Glutamatergic neuron (in vitro differentiated cells): ENCODE measurements at regions not wholly inside any gene's neighbourhood (a gene's known extent, or its start where the extent isn't known, plus 50 kb on each side); places are given as distances from the start of the nearest gene placed in this dataset.

Experiments
- DNase-seq: peaks from one replicate; pipeline ENCODE4 v3.0.0; 2022
- H3K27ac Mint-ChIP-seq: one replicate; pipeline ENCODE4 v1.8.0; 2020; ENCODE audit warnings: mild to moderate bottlenecking, mixed read lengths, inconsistent platforms; ENCODE audit not compliant: unreplicated experiment
- H3K27me3 Mint-ChIP-seq: one replicate; pipeline ENCODE4 v1.8.0; 2020; ENCODE audit warnings: mild to moderate bottlenecking, moderate library complexity, mixed read lengths, inconsistent platforms; ENCODE audit not compliant: unreplicated experiment
- H3K36me3 Mint-ChIP-seq: one replicate; pipeline ENCODE4 v1.8.0; 2020; ENCODE audit warnings: mild to moderate bottlenecking, mixed read lengths, inconsistent platforms; ENCODE audit not compliant: unreplicated experiment
- H3K4me1 Mint-ChIP-seq: one replicate; pipeline ENCODE4 v1.8.0; 2020; ENCODE audit warnings: mild to moderate bottlenecking, low read depth, mixed read lengths, inconsistent platforms; ENCODE audit not compliant: unreplicated experiment
- H3K4me3 Mint-ChIP-seq: one replicate; pipeline ENCODE4 v1.8.0; 2020; ENCODE audit warnings: mild to moderate bottlenecking, mixed read lengths, inconsistent platforms; ENCODE audit not compliant: unreplicated experiment
- H3K9me3 Mint-ChIP-seq: one replicate; pipeline ENCODE4 v1.8.0; 2020; ENCODE audit warnings: mild to moderate bottlenecking, moderate library complexity, mixed read lengths, inconsistent platforms; ENCODE audit not compliant: unreplicated experiment
- TF ChIP-seq, protein P1 (sequence below): fragments of 200-600 bp; sonication (generic); IDR thresholded peaks from one replicate; pipeline ENCODE4 v1.5.0; 2021; ENCODE audit not compliant: partially characterized antibody, unreplicated experiment

DNA sequence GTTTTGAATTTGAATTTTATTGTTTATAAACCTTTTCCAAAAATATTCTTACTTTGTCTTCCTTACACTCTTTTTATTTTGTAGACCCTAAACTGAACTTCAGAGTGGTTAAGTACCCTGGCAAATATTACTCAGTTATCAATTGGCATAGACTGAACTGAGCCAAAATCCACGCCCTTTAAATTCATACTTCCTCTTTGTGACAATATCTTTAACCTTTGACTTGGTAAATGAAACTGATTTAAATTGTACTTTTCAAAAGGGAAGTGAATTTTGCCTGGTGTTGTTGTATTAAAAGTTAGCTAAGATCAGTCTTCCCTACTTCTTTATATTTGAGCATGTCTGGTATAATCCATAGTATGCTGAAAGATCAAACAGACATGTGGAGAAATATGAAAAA is 184.3 kb upstream of the USP15 start:
- Mint-ChIP-seq H3K4me3 (no peak overlapping the region), H3K27ac (no peak overlapping the region), H3K9me3 (no peaks in the 10 kb centered on the region), H3K36me3 (no peaks in the 10 kb centered on the region), H3K4me1 (no peaks in the 10 kb centered on the region), H3K27me3 (no peaks in the 10 kb centered on the region)
- TF ChIP-seq, protein P1, sequence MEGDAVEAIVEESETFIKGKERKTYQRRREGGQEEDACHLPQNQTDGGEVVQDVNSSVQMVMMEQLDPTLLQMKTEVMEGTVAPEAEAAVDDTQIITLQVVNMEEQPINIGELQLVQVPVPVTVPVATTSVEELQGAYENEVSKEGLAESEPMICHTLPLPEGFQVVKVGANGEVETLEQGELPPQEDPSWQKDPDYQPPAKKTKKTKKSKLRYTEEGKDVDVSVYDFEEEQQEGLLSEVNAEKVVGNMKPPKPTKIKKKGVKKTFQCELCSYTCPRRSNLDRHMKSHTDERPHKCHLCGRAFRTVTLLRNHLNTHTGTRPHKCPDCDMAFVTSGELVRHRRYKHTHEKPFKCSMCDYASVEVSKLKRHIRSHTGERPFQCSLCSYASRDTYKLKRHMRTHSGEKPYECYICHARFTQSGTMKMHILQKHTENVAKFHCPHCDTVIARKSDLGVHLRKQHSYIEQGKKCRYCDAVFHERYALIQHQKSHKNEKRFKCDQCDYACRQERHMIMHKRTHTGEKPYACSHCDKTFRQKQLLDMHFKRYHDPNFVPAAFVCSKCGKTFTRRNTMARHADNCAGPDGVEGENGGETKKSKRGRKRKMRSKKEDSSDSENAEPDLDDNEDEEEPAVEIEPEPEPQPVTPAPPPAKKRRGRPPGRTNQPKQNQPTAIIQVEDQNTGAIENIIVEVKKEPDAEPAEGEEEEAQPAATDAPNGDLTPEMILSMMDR = no peak
- no peak for DNase-seq

DNA sequence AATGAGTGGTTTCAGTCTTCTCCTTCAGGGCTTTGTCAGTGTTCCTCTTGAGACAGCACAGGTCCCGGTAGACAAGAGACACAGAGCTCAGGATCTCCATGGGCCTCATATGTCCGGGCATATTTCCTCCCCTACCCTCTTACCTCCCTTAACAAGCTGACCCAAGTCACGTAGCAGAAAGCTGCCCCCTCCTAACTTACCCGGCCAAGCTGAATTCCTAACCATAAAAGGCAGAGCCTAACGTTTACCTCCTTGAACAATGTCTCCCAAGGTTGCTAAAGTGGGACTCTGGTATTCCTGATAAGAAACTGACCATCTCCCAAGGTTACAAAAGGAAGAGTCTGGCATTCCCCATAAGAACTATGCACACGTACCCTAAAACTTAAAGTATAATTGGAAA is 182.2 kb upstream of the USP15 start:
- Mint-ChIP-seq H3K9me3 (no peaks in the 10 kb centered on the region), H3K27me3 (no peaks in the 10 kb centered on the region), H3K4me1 (no peaks in the 10 kb centered on the region), H3K36me3 (no peaks in the 10 kb centered on the region), H3K4me3 (no peak overlapping the region), H3K27ac (no peak overlapping the region)
- DNase-seq = no peak
- TF ChIP-seq, protein P1 = no peak

DNA sequence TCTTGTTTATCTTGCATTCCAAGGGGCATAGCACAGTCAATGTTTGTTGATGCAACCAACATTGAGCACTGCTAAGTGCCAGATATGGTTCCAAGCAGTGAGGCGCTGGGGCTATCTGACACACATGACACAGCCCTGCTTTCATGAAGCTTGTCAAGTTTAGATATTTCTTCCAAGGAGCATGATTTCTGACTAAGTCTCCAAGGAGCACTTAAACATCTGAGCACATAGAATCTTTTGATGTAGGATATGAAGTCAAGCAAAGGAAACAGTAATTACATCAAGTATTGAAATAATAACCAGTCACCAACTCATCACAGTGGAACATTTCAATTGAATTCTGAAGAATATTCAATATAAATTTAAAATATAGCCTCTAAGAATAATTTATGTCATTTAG is 177.8 kb upstream of the USP15 start:
- DNase-seq = no peak

DNA sequence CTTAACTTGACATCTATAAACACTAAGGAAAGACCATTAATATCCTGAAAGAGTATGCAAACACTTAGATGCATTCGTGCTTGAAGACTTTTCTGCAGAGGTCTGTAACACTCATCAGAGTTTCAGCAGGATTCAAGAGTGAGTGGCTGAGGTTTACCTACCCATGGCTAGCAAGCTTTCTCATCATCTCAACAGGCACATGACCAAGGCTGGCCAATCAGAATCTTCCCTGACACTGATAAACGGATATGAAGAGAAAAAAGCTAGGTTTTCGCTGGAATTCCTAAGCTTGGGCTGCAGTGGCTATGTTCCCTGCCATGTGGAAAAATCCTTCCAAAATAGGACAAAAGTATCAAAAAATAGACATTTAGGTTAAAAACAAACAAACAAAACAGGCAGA is 162.1 kb upstream of the USP15 start:
- DNase-seq = no peak
- Mint-ChIP-seq H3K27ac (no peak overlapping the region), H3K27me3 (no peaks in the 10 kb centered on the region), H3K4me3 (no peak overlapping the region), H3K9me3 (no peaks in the 10 kb centered on the region), H3K4me1 (no peaks in the 10 kb centered on the region), H3K36me3 (no peaks in the 10 kb centered on the region)
- TF ChIP-seq, protein P1 = no peak

More for the DNA sequence above, 177.8 kb upstream of the USP15 start:
- Mint-ChIP-seq H3K4me1 (no peaks in the 10 kb centered on the region), H3K27me3 (peaks cover 1% of the 10 kb centered on the region), H3K4me3 (no peak overlapping the region), H3K9me3 (no peaks in the 10 kb centered on the region), H3K27ac (no peak overlapping the region), H3K36me3 (peaks cover 12% of the 10 kb centered on the region)
- TF ChIP-seq, protein P1 = no peak

DNA sequence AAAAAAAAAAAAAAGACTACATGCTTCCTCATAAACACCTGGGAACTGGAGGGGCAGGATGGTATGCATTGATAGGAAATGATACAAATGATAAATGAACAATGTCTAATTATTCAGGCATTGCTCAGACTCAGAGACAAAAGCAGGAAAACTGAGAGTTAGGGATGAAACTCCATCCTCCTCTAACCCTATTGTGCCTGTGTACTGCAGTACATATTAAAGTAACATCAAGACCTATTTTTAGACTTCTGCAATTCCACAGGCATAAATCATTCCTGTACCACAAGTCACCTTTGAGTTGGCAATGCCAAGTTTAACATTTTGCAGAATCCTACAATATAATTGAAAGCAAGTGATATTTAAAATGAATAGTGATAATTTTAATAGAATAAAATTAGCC is 156.5 kb upstream of the USP15 start:
- Mint-ChIP-seq H3K9me3 (no peaks in the 10 kb centered on the region), H3K27me3 (no peaks in the 10 kb centered on the region), H3K4me3 (no peak overlapping the region), H3K27ac (no peak overlapping the region), H3K36me3 (no peaks in the 10 kb centered on the region), H3K4me1 (no peaks in the 10 kb centered on the region)
- TF ChIP-seq, protein P1 = no peak
- no peak for DNase-seq
